HG02763 (cell line): ENCODE measurements at regions not wholly inside any gene's neighbourhood (a gene's known extent, or its start where the extent isn't known, plus 50 kb on each side); places are given as distances from the start of the nearest gene placed in this dataset.
"Not testable (repeated sequence)": the region's sequence is repeated elsewhere in the genome, so short reads cannot be mapped to it uniquely, and the experiment has no call there.

Source experiments
- ATAC-seq: cut with Tn5 transposase; IDR thresholded peaks from one replicate; pipeline ENCODE4 v1.9.1; 2021; ENCODE audit warnings: mild to moderate bottlenecking, moderate library complexity; ENCODE audit not compliant: unreplicated experiment

DNA sequence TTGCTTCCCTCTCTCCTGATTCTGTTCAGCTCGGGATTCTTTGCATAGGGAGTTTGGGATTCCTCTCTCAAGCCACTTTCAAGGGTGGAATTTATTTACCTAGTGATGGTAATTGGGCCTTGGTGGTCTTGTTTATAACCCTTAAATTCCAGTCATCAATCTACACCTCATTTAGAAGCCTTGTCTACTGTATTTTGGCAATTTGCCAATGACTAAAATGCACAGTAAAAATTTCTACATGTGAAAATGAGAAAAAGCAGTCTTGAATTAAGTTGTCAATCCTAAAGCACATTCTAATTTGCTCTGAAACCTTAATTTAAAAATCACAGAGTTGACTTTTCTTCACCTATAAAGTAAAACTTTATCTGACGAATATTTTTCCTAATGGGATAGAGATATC, 749.2 kb upstream of the CRIM1 start:
- no peak for ATAC-seq

DNA sequence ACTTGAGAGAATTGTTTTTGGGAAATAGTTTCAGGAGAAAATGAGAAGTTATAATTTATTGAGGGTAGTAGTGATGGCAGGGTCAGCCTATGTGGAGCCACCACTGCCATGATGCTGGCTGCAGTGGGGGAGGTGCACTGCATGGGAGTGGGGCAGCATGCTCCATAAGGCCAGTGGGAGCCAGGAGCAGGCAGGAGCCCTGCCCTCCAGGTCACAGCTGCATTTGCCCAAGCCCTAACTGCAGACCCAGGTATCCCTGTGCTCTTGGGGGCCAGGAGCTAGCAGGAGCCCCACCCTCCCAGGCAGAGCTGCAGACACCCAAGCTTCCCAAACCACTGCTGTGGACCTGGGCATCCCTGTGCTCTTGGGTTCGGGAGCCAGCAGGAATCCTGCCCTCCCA, 757.3 kb upstream of the CRIM1 start:
- no peak for ATAC-seq

DNA sequence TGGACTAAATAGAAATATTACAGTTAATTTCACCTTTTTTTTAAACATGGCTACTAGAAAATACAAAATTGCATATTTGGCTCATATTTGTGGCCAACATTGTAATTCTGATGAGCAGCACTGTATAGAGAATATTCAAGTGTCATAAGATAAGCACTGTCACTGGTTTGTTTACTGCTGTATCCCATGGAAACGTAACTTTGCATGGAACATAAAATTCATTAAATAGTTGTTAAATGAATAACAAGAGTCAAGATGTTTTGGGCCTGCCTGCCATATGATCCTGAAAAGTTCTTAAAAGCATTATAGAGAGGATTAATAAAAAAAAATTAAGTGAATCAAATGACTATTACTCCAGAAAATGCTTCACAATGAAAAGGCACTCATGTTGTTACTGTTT, 763.7 kb upstream of the CRIM1 start:
- no peak for ATAC-seq

DNA sequence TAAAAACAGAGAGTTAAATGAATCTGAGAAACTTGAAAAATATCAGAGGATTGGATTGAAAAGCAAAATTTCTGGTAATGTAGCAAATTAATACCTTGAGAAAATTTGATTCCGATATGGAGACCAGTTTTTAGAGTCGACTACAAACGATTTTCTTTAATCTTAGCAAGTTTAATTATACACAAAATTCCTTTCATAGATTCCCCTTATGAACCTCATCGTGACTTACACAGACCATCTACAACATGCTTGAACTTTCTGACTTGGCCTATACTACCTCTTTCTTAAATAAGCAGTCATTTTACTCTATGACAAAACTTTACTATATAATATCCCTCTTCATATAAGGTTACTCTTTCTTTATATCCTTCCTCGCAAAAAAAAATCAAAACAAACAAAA, 769.6 kb upstream of the CRIM1 start:
- no peak for ATAC-seq

DNA sequence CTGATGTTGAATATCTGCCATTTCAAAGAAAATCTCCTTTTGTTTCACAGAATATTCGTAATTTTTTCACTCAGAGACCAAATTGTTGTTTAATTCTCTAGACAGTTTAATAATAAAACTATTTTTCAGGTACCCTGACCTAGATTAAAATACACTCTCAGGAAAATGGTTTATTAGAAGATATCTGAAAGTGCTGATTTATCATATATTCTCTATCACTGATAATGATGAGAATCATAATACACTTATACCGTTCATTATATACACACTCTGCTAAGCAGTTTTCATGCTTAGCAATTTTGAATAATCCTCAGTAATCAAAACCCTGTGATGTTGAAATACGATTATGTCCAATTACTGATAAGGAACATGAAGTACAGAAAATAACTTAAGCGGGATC, 772.9 kb upstream of the CRIM1 start:
- no peak for ATAC-seq

DNA sequence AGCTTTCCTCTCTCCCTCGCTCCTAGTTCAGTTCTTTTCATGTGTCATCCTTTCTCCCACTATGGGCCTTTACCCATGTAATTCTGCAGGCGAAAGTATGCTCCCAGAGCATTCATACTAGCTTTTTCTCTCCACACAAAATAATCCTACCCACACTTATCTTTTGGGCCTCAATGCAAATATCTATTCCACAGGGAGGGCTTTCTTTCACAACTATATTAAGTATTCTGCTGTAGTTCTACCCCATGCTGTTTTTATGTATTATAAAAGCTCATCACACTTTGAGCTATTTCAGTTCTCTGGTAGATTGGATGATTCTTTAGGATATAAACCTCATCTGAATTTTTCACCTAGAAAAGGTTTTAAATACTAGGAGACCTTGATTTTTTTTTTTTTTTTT, 774.6 kb upstream of the CRIM1 start:
- ATAC-seq: no peak

DNA sequence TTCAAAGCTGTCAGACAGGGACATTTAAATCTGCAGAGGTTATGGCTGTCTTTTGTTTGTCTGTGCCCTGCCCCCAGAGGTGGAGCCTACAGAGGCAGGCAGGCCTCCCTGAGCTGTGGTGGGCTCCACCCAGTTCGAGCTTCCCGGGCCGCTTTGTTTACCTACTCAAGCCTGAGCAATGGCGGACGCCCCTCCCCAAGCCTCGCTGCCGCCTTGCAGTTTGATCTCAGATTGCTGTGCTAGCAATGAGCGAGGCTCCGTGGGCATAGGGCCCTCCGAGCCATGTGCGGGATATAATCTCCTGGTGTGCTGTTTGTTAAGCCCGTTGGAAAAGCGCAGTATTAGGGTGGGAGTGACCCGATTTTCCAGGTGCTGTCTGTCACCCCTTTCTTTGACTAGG, 787.0 kb upstream of the CRIM1 start:
- ATAC-seq: not testable (repeated sequence)

DNA sequence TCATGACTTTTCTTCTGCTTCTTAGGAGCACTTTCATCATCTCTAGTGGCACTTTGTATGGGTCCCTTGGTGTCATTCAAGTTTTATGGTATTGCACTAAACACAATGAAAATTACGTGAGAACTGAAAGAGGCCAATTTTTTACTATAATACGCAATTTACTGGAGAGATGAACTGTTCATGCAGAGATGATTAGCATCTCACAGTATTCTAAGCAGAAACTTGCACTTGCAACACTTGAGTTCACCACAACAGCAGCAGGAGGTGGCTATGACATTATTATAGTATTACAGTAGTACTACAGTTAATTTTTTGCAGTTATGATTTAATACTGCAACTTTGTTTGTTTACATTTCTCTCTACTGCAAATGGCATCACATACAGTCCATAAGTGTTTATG, 793.1 kb upstream of the CRIM1 start:
- no peak for ATAC-seq

DNA sequence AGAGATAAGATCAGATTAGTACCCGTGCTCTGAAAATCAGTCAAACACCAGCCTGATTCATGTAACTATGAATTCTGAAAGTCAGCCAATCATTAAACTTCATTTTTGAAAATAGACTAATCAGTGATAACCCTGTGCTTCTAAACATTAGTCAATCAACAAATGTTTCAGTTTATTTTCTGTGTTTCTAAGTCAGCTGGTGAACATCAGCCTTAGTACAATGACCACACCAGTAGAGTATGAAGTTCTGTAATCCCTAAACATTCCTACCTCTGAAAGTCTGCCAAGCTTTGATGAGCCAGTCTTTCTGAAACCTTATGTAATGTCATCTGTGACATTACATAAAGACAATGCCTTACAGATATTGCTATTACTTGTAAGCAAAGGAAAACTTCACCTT, 807.4 kb upstream of the CRIM1 start:
- no peak for ATAC-seq

DNA sequence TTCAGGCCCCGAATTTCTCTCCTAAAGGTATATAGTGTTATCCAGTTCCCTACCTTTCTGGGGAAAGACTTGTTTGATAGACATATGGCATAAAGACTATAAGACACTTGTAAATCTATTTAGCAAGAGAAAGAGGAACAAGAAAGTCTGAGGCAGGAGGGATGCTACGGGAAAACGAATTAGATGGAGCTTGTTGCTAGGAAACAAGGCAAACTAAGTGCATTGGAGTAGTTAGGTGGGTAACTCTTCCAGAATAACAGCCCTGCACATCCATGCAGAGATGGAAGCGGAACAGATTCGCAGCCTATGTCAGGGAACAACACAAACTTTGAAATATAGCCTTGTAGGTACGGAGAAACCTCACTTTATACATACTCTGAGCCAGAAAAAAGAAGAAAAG, 810.3 kb upstream of the CRIM1 start:
- no peak for ATAC-seq

DNA sequence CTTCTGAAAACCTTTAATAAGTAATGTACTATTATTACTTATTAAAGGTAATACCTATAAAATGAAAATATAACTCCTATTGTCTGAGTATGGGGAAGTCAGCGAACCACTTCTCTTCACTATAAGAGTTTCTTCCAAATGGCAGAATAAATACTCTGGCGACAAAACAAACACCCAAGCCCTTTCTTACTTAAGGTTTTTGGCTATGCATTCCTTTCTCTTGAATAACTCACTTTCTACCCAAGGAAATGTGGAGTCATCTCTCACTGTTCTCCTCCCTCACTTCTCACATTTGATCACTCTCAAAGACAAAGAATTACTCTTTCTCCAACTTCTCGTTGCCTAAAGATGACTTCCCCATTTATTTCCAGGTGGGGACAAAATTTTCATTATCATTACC, 816.8 kb upstream of the CRIM1 start:
- no peak for ATAC-seq

DNA sequence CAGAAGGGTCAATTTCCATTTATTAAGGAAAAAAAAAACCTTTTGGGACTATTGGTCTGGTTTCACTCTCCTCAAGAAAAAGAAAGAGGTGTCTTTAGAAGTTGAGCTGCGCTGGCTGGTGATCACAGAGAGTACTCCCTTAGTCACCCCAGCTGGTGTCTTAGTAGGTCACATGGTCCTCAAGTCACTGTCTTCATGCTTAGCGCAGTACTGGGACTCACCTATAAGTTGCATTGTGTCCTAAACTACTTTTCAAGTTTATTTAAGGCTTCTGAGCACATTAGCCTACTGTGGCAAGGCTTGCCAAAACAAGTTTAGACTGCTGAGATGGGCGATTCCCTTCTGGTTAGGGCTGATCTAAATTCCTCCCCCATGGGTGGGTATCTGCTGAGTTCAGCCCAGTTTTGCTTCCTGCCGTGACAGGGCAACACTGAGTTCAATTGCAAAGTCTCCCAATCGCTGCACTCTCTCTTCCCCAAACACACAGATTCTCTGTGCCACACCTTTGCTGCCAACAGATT, 824.9 kb upstream of the CRIM1 start:
- ATAC-seq: no peak

DNA sequence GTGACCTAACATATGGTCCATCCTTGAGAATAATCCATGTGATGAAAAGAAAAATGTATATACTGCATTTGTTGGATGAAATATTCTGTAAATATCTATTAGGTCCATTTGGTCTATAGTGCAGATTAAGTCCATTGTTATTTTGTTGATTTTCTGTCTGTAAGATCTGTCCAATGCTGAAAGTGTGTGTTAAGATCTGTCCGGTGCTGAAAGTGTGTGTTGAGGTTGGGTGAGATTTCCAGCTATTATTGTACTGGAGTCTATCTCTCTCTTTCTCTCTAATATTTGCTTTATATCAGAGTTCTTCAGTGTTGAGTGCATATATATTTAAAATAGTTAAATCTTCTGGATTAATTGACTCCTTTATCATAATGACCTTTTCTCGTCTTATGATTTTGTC, 828.8 kb upstream of the CRIM1 start:
- ATAC-seq: no peak

DNA sequence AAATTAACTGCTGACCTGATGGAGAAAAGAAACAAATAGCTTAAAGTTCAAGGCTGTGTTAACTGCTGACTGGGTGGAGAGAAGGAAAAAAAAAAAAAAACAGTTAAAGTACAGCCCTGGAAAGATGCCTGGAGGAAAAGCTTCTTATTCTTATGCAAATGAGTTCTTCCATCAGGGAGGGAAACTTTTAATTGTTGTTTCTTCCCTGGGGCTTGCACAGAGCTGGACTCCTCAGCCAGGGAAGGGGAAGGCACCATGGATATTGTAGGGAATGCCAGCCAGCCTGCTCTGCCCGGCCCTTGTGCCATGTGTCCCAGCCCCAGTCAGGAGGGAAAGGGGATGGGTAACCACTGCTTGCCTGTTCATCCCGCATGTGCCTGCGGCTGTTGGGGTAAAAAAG, 833.1 kb upstream of the CRIM1 start:
- no peak for ATAC-seq

DNA sequence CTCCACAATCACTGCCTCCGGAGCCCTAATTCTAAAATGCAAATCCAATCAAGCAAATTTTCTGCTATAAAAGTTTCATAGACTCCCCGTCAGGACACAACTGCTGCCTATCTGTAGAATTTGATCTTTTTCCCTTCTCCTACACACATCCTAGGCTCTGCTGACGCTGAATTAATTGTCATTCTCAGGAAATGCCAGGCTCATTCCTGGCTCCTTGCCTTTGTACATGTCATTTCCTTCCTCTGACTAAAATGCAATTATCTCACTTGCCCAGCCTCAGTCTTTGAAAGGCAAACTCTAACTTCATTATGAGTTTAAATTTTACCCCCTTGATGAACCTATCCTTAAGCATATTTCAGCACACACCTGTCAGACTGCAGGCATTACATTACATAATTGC, 844.9 kb upstream of the CRIM1 start:
- no peak for ATAC-seq

DNA sequence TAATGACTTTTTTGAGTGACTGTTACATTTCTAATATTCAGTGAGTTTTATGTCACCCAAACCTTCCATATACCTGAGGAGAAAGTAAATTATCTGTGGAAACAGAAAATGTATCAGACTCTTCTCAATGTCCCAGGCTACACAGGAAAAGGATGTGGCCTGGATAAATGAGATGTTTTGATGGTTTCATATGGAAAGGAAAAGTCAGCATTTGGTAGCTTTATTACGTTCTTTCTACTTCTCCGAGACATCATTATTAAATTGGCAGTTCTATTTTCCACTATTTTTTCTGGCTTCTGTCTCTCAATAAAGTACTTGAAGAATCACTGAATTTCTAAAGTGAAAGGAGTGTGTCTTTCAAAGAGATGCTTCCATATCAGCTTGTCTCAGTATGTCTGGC, 847.0 kb upstream of the CRIM1 start:
- no peak for ATAC-seq

DNA sequence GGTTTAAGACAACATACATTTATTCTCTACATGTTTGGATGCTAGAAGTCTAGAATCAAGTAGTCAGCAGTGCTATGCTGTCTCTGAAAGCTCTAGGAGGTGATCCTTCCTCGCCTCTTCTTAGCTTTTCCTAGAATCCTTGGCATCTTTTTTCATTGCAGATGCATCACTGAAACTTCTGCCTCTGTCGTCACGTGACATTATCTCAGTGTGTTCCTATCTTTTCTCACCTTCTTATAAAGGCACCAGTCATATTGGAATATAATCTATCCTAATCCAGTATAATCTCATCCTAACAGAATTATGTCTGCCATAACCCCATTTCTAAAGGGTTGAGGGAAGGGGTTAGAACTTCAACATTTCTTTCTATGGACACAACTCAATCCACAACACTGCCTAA, 851.2 kb upstream of the CRIM1 start:
- no peak for ATAC-seq

DNA sequence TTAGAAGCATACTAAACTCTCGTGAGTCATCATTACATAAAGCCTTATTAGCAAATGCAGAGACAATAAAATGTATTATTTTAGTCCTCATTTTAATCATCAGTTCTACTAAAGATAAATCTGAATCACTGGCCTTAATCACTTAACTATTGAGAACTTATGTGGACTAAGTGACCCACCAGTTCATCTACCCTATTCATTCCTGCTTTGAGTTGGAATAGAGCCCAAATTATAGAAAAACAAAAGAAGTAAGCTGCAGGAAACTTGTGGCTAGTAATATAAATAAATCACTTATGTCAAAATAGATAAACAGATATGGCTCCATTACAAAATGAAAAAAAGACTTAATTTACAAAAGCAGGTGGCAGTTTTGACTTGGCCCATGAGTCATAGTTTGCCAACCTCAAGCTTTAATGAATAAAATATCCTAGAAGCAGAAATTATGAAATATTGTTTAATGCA, 851.8 kb upstream of the CRIM1 start:
- ATAC-seq: no peak

DNA sequence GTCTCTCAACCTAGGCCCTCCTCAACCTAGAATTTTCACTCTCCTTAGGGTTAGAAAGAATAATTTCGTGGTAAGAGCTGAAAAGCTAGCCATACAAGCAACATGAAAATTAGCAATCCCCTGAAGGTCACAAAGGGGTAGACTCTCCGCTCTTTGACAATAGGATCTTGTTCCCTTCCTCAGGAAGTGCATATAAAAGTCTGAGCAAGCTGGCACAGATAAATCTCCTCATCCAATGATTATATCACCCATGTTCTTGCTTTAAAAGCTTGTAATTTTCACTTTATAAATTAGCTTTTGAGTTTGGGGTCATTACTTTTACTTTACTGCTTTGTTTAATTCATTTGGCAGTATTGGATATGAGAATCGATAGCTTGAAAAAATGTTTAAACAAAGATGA, 852.3 kb upstream of the CRIM1 start:
- no peak for ATAC-seq

DNA sequence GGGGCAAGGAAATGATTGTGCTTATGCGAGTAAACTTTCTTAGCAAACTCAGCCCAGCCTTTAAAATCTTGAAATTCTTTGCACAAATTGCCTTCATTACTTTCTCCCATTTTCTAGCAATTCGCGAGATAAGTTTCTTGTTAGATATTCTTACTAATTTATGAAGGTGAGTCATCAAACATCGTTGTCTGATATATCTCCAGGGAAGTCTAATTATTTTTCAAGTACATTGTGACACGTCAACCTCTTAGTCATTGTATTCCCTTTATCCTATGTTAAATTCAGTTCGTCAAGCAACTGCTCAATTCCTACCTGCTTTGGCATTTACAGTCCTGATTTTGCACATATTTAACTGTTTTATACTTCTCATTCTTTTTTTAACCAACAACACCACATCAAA, 854.5 kb upstream of the CRIM1 start:
- no peak for ATAC-seq

DNA sequence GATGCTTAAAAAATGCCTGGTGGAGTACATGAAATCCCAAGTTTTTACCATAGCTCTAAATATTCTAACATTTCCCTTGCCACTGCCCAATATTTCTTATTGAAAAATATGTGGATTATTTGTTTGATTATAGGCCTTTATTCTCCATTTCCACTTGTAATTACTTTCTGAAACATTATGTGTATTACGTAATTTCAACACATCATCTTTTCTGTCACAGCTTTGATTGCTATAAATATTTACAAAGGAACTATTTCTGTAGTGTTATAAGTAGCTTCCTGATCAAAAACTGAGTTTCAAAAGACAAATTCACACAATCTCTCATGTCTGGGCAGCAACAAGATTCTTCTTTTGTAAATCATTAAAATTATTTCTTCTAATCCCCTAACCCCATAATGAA, 859.6 kb upstream of the CRIM1 start:
- ATAC-seq: no peak

DNA sequence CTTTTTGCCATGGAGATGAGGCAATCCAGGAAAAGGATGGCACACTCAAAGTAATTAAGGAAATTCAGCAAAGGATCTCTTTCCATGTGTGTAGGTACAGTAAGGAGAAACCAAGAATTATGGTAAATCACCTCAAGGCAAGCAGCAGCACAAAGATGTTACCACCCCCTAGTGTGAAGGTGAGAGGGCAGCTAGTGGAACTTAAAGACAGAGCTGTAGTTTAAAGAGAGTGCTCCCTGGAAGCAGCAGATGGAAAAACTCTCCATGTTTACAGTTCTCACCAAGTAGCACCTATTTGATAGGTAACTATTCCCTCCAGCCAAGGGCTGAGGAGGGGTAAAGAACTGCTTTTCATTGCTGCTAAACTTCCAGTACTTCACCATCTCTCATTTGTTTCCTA, 860.4 kb upstream of the CRIM1 start:
- no peak for ATAC-seq

DNA sequence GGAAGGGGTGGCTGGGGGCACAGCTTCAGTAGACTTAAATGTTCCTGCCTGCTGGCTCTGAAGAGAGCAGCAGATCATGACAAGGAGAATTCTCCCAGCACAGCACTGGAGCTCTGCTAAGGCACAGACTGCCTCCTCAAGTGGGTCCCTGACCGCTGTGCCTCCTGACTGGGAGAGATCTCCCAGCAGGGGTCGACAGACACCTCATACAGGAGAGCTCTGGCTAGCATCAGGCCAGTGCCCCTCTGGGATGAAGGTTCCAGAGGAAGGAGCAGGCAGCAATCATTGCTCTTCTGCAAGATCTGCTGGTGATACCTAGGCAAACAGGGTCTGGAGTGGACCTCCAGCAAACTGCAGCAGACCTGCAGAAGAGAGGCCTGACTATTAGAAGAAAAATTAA, 877.5 kb upstream of the CRIM1 start:
- ATAC-seq: not testable (repeated sequence)

DNA sequence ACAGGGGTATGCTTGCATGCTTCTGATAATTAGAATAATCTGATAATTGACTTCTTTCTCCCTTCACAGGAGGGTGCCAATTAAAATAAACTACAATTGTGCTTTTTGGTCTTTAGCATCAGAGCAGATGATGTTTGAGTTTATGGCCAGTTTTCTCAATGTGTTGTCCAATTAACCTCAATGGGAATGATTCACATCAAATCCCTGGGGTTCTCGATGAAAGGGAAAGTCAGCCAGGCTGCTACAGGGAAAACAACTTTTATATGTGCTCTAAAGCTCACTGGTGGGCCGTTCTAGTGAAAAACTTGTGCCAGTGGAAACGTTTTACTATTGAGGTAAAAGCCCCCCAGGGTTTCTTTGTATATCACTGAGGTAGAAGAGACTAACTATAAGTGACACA, 887.3 kb upstream of the CRIM1 start:
- no peak for ATAC-seq
